Gastrocnemius medialis (tissue), 4 donors: ENCODE measurements at regions not wholly inside any gene's neighbourhood (a gene's known extent, or its start where the extent isn't known, plus 50 kb on each side); places are given as distances from the start of the nearest gene placed in this dataset.

ENCODE experiments used
- ATAC-seq, 2 donors: fragments of 150-250 bp; one replicate each; pipeline ENCODE4 v1.9.1; 2016
- DNase-seq, 2 donors: peaks; one replicate each; pipeline ENCODE4 v3.0.0-alpha.2; 2019
- H3K27ac ChIP-seq, 4 donors: fragments of 200-600 bp; sonication (generic); 1 replicate in 1 of 4; 2 replicates in 3 of 4; pipeline ENCODE4 v1.5.1; 2016 to 2018; ENCODE audit warnings: mild to moderate bottlenecking in 2 of 4, moderate library complexity in 1 of 4
- H3K27me3 ChIP-seq, 3 donors: fragments of 200-600 bp; sonication (generic) in 2 of 3; 1 replicate in 1 of 3; 2 replicates in 2 of 3; pipeline versions ENCODE4 v1.5.1 to v1.6.0; 2016 to 2019; ENCODE audit warnings: mild to moderate bottlenecking in 1 of 3, moderate library complexity in 1 of 3
- H3K36me3 ChIP-seq, 2 donors: fragments of 200-600 bp; sonication (generic) in 1 of 2; one replicate each; pipeline ENCODE4 v1.5.1; 2017 to 2018
- H3K4me1 ChIP-seq, 2 donors: fragments of 200-600 bp; sonication (generic) in 1 of 2; one replicate each; pipeline ENCODE4 v1.5.1; 2016 to 2017; ENCODE audit warnings: mild to moderate bottlenecking in 2 of 2
- H3K4me3 ChIP-seq, 4 donors: fragments of 200-600 bp; sonication (generic) in 3 of 4; 1 replicate in 1 of 4; 2 replicates in 3 of 4; pipeline ENCODE4 v1.5.1; 2016 to 2019; ENCODE audit warnings: mild to moderate bottlenecking in 2 of 4
- H3K9me3 ChIP-seq, 3 donors: fragments of 200-600 bp; sonication (generic) in 2 of 3; 1 replicate in 1 of 3; 2 replicates in 2 of 3; pipeline ENCODE4 v1.5.1; 2016 to 2019
- CTCF ChIP-seq, 5 experiments: fragments of 450-650 bp in 3 of 5; fragments of 200-600 bp in 2 of 5; sonication (generic) in 2 of 5; IDR thresholded peaks in 4 of 5; conservative IDR thresholded peaks in 1 of 5; 1 replicate in 4 of 5; 2 replicates in 1 of 5; pipeline ENCODE4 v1.5.1; 2016 to 2019; ENCODE audit warnings: antibody characterized with exemption in 5 of 5, mild to moderate bottlenecking in 3 of 5, moderate library complexity in 3 of 5
- POLR2A ChIP-seq, 2 donors: fragments of 450-650 bp; IDR thresholded peaks; one replicate each; pipeline ENCODE4 v1.6.1; 2017; ENCODE audit warnings: antibody characterized with exemption in 2 of 2, mild to moderate bottlenecking in 2 of 2, moderate library complexity in 2 of 2
- in situ Hi-C, 4 donors: fragments of 200-750 bp; cut with MboI; loops; one replicate each; pipeline versions ENCODE4 v1.15.0 to v1.8.0; 2017; ENCODE audit warnings: low sequenced_read_pairs in 4 of 4
- intact Hi-C: fragments of 100-400 bp; cut with DNase I; formaldehyde crosslinking; loops from one replicate; pipeline ENCODE4 v1.15.1; 2023; ENCODE audit warnings: low total_unique reads

- no peaks in the 10 kb centered on the region for H3K27me3 ChIP-seq
- in situ Hi-C loops (no loop called here), intact Hi-C loops (no loop called here)
- TF ChIP-seq CTCF (IDR thresholded peaks at IDR 0.05 in 4 of 5, conservative IDR thresholded peaks at IDR 0.05 in 1 of 5), result no peak
- TF ChIP-seq POLR2A (IDR thresholded peaks at IDR 0.05), result no peak
- no peaks in the 10 kb centered on the region for H3K36me3 ChIP-seq
- H3K4me3 ChIP-seq, result no peak overlapping the region
- H3K9me3 ChIP-seq, result no peaks in the 10 kb centered on the region
- H3K4me1 ChIP-seq, result no peaks in the 10 kb centered on the region
- H3K27ac ChIP-seq, result no peak overlapping the region
- ATAC-seq, result no peak
- no peak for DNase-seq
These were observed 107.2 kb upstream of the CENPW start for GRCh38 chr6:126232671-126233070.

GRCh38 chr6:126233192-126233591, 106.7 kb upstream of the CENPW start:
- Histone ChIP-seq H3K4me3 (no peak overlapping the region), H3K4me1 (no peaks in the 10 kb centered on the region), H3K27me3 (no peaks in the 10 kb centered on the region), H3K36me3 (no peaks in the 10 kb centered on the region), H3K9me3 (no peaks in the 10 kb centered on the region), H3K27ac (no peak overlapping the region)
- ATAC-seq, result no peak
- TF ChIP-seq CTCF (IDR thresholded peaks at IDR 0.05 in 4 of 5, conservative IDR thresholded peaks at IDR 0.05 in 1 of 5), result no peak
- TF ChIP-seq POLR2A (IDR thresholded peaks at IDR 0.05), result no peak
- in situ Hi-C loops (no loop called here), intact Hi-C loops (no loop called here)
- DNase-seq, result no peak

GRCh38 chr6:126235363-126235762, 104.6 kb upstream of the CENPW start:
- Histone ChIP-seq H3K27ac (no peak overlapping the region), H3K36me3 (no peaks in the 10 kb centered on the region), H3K27me3 (no peaks in the 10 kb centered on the region), H3K4me3 (no peak overlapping the region), H3K9me3 (no peaks in the 10 kb centered on the region), H3K4me1 (no peaks in the 10 kb centered on the region)
- intact Hi-C loops, result no loop called here
- in situ Hi-C loops, result no loop called here
- ATAC-seq (no peak), DNase-seq (no peak)
- TF ChIP-seq CTCF (IDR thresholded peaks at IDR 0.05 in 4 of 5, conservative IDR thresholded peaks at IDR 0.05 in 1 of 5) (no peak), POLR2A (IDR thresholded peaks at IDR 0.05) (no peak)

- TF ChIP-seq CTCF (IDR thresholded peaks at IDR 0.05 in 4 of 5, conservative IDR thresholded peaks at IDR 0.05 in 1 of 5) (no peak), POLR2A (IDR thresholded peaks at IDR 0.05) (no peak)
These were observed 94.8 kb upstream of the CENPW start for GRCh38 chr6:126245077-126245476.

GRCh38 chr6:126252154-126252553, 87.8 kb upstream of the CENPW start:
- DNase-seq, result no peak
- H3K9me3 ChIP-seq, result no peaks in the 10 kb centered on the region
- in situ Hi-C loops (no loop called here), intact Hi-C loops (no loop called here)
- no peak overlapping the region for H3K27ac ChIP-seq
- no peak for ATAC-seq
- H3K4me1 ChIP-seq, result no peaks in the 10 kb centered on the region
- no peak overlapping the region for H3K4me3 ChIP-seq
- no peaks in the 10 kb centered on the region for H3K27me3 ChIP-seq
- H3K36me3 ChIP-seq, result no peaks in the 10 kb centered on the region
- TF ChIP-seq CTCF (IDR thresholded peaks at IDR 0.05 in 4 of 5, conservative IDR thresholded peaks at IDR 0.05 in 1 of 5) (no peak), POLR2A (IDR thresholded peaks at IDR 0.05) (no peak)

More at GRCh38 chr6:126245077-126245476, 94.8 kb upstream of the CENPW start:
- Histone ChIP-seq H3K27ac (no peak overlapping the region), H3K4me3 (no peak overlapping the region), H3K9me3 (no peaks in the 10 kb centered on the region), H3K4me1 (no peaks in the 10 kb centered on the region), H3K36me3 (no peaks in the 10 kb centered on the region), H3K27me3 (no peaks in the 10 kb centered on the region)
- DNase-seq (no peak), ATAC-seq (no peak)
- intact Hi-C loops, result no loop called here
- in situ Hi-C loops, result no loop called here
